Suppressor macrophage (primary cell): ENCODE measurements at regions not wholly inside any gene's neighbourhood (a gene's known extent, or its start where the extent isn't known, plus 50 kb on each side); places are given as distances from the start of the nearest gene placed in this dataset.
"Not testable (repeated sequence)": the region's sequence is repeated elsewhere in the genome, so short reads cannot be mapped to it uniquely, and the experiment has no call there.

Experiments
- DNase-seq, 4 experiments: peaks; one replicate each; pipeline ENCODE4 v3.0.0-alpha.2; 2020 to 2022

GRCh38 chr11:86749821-86750401, 50.4 kb upstream of the PRSS23 start:
- no peak for DNase-seq

DNA sequence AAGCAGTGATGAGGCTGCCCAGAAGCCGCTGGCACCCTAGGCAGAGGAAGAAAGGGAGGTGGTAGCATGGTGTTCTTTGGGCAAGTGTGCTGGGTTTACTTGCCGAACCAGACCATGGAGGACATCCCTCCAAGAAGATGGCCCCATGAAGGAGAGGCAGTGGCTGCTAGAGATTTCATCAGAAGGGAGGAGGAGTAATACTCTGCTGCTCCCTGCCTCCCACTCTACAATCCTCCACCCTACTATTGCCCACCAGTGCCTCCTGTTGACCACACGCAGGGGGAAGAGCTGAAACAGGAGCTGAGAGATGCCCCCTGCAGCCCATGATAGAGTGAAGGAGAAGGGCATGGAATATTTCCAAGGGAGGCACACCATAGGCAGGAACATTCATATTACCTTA, 51.0 kb upstream of the PRSS23 start:
- peak in 1 of 4 experiments; percentile 22 for DNase-seq

- DNase-seq, result no peak
Measured at GRCh38 chr11:86748296-86748695, 52.0 kb upstream of the PRSS23 start.

DNA sequence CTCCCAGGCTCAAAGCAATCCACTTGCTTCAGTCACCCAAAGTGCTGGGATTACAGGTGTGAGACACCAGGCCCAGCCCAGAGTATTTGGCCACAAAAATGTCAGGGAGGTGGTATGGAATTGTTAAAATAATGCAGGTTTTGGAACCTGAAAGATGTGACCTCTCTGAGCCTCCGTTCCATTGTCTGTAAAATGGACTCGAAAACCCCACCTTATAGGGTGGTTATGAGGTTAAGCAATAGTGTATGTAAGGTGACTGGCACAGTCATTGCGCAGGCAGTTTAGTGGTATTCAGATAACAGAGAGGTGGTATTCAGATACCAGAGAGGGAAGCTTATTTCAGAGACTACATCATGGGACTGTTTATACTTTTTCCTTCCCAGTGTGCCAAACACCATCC, 52.5 kb upstream of the PRSS23 start:
- no peak for DNase-seq

DNA sequence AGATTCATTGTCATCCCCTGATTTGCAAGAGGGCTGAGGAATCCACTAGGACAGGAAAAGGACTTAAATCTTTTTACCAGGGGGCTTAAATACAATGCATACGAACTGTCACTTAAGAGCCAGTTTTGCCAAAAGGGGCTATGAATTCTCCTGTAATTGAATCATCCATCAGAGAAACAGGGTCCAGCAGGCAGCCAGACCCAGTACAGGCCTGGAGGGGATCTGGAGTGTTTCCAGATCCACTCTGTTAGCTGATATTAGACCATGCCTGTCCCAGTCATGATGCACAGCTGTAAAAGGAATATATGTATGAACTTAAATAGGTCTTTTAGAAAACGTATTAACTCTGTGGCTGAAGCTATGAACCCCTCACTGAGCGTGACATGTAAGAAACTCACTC, 53.8 kb upstream of the PRSS23 start:
- DNase-seq, result no peak

GRCh38 chr11:86745571-86745970, 54.8 kb upstream of the PRSS23 start:
- DNase-seq, result peak in 2 of 4 experiments; percentile 11 to 17

GRCh38 chr11:86743223-86744118, 56.9 kb upstream of the PRSS23 start:
- peak; percentile 90 to 96 (median 92) for DNase-seq

DNA sequence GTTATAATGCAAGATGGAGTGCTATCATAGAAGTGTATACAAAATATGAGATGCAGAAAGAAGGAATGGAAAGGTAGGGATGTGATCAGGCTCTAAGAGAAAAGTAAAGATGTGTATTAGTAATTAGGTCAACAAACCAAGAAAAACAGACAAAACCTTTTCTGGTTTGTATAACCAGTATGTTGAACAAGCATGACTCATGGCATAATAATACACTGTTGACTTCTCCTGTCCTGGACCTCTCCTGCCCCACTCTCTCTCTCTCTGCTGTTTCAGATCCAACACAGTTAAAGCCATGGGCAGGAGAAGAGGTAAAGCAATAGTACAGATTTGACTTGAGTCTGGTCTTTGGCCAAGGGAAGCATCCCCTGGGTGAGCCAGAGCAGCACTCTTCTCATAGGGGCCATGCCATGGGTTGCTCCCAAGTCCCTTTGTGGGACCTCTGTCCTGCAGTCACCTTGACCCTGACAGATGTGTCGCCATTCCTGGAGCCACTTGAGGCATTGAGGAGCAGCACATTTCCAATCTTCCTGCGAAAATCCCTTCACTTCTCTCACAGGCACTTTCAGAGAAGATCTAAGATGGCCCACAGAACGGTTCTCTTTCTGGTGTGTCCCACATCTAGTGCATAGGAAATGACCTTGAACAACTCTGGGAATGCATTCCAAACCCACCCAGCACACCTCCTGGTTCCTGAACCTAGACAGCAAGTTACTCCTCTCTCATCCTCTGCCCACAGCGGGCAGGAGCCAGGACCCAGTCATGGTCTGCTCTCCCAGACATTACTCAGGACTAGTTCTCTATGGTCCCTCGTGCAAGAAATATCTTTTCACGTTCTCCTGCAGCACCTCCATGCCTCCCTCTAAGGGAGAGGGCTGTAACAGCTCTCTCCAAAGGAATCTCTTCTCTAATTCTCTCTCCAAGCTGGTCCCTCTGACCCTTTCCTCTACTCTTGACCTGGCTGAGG, 58.2 kb upstream of the PRSS23 start:
- peak in 2 of 4 experiments; percentile 34 to 41 for DNase-seq

GRCh38 chr11:86741484-86741835, 58.9 kb upstream of the PRSS23 start:
- DNase-seq, result no peak

- peak; percentile 72 to 89 (median 80) for DNase-seq
Measured at GRCh38 chr11:86740628-86741483, 59.5 kb upstream of the PRSS23 start.

DNA sequence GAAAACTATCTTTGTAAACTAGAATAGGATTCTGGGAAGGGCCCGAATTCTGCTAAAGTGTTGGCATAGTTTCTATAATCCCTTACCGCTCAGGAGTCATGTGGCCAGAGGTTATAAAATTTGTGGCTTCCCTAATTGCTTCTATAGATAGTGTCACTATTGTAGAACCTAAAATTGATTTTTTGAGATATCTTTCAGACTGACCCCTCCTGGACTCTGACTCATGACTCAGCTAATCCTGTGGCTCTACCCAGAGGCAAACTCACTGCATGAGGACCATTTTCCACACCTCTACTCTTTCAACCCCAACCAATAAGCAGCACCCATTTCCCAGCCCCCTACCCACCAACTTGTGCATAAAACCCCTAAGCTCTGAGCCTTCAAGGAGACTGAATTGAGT, 61.8 kb upstream of the PRSS23 start:
- no peak for DNase-seq

GRCh38 chr11:86737737-86738136, 62.6 kb upstream of the PRSS23 start:
- DNase-seq, result peak in 3 of 4 experiments; percentile 22 to 46 (median 27)

DNA sequence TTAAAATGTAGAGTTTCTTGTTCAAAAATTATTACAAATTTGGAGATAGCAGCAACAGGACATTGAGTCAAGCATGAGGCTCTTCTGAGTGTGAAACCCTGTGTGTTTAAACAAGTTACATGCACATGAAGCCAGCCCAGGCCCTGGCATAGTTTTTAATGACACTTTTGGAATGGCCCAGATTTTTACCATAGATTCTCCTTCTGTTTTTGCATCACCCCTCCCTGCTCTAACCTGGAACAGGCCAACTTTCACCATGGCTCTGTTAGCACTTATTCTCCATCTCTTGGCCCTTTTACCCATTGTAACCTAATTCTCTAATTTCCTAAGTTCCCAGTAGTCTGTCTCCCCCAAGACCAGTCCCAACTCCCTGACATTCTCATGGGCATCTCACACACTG, 63.1 kb upstream of the PRSS23 start:
- no peak for DNase-seq

GRCh38 chr11:86736291-86737143, 63.8 kb upstream of the PRSS23 start:
- DNase-seq, result no peak

DNA sequence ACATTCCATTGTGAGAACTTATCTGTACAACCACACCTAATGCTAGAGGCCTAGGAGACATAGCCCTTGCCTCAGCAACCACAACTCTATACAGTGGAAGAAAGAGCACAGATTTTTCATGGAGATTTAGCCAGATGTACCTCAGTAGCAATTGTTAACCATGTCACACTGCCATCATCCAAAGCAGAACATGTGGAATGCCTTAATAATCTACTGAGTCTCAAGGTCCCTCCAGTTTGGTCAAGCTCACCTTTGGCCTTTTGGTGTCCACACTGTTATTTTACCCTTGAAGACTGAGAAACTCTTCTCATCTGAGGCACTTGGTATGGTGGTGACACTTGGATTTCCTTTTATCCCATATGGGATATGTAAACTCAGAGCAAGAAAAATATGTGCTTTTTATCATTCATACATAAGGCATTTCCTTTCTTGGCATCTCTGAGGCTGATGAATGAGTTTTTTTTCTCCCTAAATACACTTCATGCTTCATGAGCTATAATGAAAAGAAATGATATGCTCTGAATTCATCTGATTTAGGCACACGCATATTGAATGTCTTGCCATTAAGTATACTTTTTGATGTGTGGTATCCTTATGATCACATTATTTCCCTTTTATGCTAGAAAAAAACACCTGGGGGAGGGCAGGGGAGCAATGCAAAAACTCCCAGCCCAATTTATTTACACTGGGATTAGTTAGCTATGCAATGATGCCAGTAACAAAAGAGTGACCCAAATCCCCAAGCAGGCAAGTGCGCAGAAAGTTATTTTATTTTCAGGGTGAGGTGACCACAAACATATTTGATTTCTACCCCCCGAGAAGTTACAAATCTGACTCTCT, 63.3 kb upstream of the ME3 start:
- no peak for DNase-seq

DNA sequence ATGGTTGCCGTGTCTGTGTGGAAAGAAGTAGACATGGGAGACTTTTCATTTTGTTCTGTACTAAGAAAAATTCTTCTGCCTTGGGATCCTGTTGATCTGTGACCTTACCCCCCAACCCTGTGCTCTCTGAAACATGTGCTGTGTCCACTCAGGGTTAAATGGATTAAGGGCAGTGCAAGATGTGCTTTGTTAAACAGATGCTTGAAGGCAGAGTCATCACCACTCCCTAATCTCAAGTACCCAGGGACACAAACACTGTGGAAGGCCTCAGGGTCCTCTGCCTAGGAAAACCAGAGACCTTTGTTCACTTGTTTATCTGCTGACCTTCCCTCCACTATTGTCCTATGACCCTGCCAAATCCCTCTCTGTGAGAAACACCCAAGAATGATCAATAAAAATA, 60.3 kb upstream of the ME3 start:
- not testable (repeated sequence) for DNase-seq

DNA sequence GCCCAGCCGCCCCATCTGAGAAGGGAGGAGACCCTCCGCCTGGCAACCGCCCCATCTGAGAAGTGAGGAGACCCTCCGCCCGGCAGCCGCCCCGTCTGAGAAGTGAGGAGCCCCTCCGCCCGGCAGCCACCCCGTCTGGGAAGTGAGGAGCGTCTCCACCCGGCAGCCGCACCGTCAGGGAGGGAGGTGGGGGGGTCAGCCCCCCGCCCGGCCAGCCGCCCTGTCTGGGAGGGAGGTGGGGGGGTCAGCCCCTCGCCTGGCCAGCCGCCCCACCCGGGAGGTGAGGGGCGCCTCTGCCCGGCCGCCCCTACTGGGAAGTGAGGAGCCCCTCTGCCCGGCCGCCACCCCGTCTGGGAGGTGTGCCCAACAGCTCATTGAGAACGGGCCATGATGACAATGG, 59.9 kb upstream of the ME3 start:
- DNase-seq, result not testable (repeated sequence)

GRCh38 chr11:86729576-86729975, 57.2 kb upstream of the ME3 start:
- not testable (repeated sequence) for DNase-seq

DNA sequence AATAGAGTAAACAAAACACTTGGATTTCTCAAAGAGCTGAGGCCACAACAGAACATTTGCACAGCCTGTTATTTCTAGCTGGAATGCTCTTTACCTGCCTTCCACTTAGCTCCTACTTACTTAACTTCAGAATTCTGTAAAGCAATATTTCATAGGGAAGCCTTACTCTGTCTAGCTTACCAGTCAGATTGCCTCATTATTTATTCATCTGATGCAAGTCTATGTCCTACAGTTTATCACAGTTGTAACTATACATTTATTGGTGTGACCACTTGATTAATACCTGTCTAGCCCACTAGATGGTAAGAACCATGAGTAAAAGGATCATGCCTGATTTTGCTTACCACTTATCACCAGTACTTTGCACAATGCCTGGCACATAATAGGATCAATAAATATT, 56.1 kb upstream of the ME3 start:
- DNase-seq, result no peak
